ENCODE measurements at regions not wholly inside any gene's neighbourhood (a gene's known extent, or its start where the extent isn't known, plus 50 kb on each side); places are given as distances from the start of the nearest gene placed in this dataset.

- TF ChIP-seq CREB5 (CRISPR knock-in tag; IDR thresholded peaks at IDR 0.05; ENCODE audit: low read depth), result no peak
- no peak for TF ChIP-seq CSDC2 (CRISPR knock-in tag; IDR thresholded peaks at IDR 0.05)
- TF ChIP-seq TCF4 (CRISPR knock-in tag; IDR thresholded peaks at IDR 0.05; ENCODE audit: borderline replicate concordance), result no peak
- no peak for TF ChIP-seq SNAI2 (CRISPR knock-in tag; IDR thresholded peaks at IDR 0.05)
- TF ChIP-seq GLIS3 (CRISPR knock-in tag; IDR thresholded peaks at IDR 0.05), result no peak
- TF ChIP-seq PATZ1 (CRISPR knock-in tag; IDR thresholded peaks at IDR 0.05; ENCODE audit: borderline replicate concordance), result no peak
- no peak for TF ChIP-seq ARNTL (CRISPR knock-in tag; IDR thresholded peaks at IDR 0.05; ENCODE audit: borderline replicate concordance, low read depth)
- no peak for TF ChIP-seq RARB (CRISPR knock-in tag; IDR thresholded peaks at IDR 0.05)
- no peak for TF ChIP-seq ZNF8 (CRISPR knock-in tag; IDR thresholded peaks at IDR 0.05)
- TF ChIP-seq PPARA (CRISPR knock-in tag; IDR thresholded peaks at IDR 0.05; ENCODE audit: borderline replicate concordance), result no peak
- TF ChIP-seq BACH2 (CRISPR knock-in tag; IDR thresholded peaks at IDR 0.05; ENCODE audit: borderline replicate concordance), result no peak
- TF ChIP-seq ISL1 (CRISPR knock-in tag; IDR thresholded peaks at IDR 0.05), result no peak
- no peak for TF ChIP-seq ZFP30 (CRISPR knock-in tag; IDR thresholded peaks at IDR 0.05)
- no peak for TF ChIP-seq ZC3H10 (CRISPR knock-in tag; IDR thresholded peaks at IDR 0.05)
Measured at GRCh38 chr6:167537816-167538215, 212.9 kb downstream of the TTLL2 start.

Measured in SK-N-SH treated with all-trans-retinoic acid at 6 μM for 48 hours (cell line).